Bone marrow (tissue), 2 donors: ENCODE measurements at regions not wholly inside any gene's neighbourhood (a gene's known extent, or its start where the extent isn't known, plus 50 kb on each side); places are given as distances from the start of the nearest gene placed in this dataset.

Source experiments
- DNase-seq, 2 donors: peaks; one replicate each; lab custom pipeline; 2025; lab: John Stamatoyannopoulos, UW

DNA sequence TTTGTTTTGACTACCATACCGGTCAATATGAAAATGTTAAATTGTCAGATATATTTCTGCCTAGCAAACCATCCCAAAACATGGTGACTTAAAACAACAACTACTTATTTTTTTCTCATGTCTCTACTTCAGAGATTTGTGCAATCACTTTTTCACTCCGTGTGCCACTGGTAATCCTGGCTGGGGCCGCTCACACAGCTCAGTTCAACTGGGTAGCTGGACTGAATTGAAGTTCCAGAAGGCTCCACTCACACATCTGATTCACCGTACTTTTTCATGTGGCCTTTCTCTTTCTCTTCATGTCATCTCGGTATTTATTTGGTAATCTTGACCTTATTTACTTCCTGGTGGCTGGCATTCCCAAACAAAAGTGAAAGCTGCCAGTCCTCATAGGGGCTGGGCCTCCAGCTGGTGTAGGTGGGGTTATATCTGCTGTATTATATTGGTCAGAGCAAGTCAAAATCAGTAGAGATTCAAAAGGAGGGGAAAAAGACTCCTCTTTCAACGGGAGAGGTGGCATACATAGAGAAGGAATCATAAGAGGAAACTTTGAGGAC is 513.9 kb upstream of the NXPH2 start:
- no peak for DNase-seq

DNA sequence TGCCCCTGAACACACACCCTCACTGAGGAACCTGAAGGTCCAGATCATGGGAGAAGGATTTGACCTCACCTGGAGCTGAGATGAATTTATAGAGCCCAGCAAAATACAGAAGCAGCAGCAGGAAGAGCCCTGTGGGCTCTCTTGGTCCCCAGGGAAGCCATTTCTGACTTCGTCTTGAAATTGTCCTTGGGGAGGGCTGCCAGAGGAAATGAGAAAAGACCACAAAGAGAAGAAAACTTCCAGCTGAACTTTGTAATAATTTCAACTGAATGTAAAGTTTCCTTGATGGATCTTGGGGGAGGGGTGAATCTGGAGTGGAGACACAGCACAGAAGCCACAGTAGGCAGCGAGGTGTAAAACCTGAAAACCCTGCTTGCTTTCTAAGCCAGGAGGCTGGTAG is 500.9 kb upstream of the NXPH2 start:
- no peak for DNase-seq

DNA sequence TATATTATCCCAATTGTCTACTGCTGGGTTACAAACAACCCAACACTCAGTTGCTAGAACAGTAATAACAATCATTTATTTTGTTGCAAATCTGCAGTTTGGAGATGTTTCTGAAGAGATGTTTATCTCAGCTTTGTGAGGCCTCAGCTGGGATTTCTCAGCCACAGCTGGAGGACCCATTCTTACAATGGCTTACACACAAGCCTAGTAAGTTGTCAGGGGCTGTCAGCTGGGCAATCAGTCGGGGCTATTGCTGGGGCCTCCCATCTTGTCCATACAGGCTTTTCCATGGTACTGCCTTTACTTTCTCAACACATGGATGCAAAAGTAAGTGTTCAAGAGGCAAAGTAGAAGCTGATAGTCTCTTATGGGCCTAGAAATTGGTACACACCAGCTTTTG is 491.7 kb upstream of the NXPH2 start:
- no peak for DNase-seq

DNA sequence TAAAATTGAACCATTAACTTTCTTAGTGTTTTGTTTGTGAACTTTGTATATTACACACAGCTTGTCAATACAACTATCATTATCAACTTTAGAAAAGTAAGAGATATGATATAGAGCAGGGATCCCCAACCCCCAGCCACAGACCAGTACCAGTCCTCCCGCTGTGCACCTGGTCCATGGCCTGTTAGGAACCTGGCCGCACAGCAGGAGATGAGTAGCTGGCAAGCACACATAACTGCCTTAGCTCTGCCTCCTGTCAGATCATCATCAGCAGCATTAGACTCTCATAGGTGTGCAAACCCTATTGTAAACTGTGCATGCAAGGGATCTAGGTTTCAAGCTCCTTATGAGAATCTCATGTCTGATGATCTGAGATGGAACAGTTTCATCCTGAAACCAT is 491.0 kb upstream of the NXPH2 start:
- no peak for DNase-seq

DNA sequence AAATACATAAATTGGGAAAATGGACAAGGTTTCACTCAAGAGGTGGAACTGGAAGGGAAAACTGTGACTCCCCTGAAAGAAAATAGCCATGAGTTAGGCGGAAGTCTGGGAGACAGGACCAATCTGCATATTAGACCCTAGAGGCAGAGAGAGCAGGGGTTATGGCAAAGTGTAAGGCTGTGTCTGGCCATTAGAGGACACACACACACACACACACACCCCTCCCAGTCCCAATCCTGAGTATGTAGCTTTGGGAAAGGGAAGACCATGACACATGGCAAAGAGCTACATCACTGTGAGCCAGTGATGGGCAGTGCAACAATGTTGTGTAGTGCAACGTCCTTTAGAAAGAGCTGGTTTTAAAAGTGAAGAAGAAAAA is 479.9 kb upstream of the NXPH2 start:
- no peak for DNase-seq

DNA sequence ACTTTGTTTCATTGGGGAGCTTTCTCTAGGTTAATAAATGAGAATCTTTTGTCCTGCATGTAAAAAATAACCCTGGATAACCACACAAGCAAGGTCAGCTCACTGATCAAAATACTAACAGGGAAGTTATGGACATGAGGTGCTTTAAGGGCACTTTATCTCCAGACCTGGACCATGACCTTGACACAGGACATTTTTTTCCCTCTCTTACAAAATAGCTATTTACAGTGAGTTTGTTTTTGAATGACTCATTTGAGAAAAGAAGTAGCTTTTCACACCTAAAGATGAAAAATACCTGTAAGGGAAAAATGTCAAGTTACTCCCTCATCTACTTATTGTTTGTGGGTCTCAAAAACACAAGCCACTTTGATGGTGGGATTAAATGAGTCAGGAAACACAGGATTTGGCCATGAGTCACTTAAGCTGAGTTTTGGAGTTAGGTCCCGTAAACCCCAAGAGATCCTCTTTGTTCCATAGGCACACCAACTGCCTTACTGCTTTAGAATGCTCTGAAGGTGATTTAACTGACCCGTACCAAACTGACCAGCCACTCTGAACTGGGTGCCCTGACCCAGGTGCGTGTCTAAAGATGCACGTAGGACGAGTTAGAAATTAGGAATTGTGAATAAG is 479.3 kb upstream of the NXPH2 start:
- no peak for DNase-seq

DNA sequence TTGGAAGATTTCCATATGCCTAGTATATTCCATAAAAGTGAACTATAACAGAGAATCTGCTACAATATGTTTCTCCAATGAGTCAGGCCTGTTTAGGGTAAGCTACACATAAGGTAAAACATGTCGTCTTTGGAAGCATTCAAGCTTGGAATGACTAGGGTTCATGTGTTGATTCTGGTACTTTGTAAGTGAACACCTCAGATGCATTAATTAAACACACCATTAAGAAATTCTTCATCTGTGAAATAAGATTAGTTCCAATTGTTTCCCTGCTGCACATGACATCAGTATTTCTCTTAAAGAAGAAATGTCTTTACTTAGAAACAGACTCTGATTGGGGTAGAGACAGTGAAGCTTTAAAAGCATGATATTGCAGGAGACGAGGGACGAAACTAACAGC is 461.1 kb upstream of the NXPH2 start:
- DNase-seq, result no peak

DNA sequence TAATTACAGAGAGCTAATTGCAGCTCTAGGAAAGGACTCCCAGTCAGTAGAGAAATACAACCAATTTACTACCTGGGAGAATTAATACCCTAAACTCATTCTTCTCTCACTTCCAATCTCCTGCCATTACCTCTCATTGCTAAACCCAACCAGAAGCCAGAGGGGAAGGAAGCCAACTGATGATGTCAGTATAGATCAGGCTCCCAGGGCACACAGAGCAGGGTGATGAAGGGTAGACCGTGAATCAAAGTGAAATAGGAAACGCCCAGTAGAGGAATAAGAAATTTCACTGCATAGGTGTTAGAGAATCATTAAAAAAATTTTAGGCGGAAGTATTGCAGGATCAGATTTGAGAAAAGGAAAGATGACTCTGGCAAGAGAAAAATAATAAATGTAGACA is 456.8 kb upstream of the NXPH2 start:
- DNase-seq, result no peak

DNA sequence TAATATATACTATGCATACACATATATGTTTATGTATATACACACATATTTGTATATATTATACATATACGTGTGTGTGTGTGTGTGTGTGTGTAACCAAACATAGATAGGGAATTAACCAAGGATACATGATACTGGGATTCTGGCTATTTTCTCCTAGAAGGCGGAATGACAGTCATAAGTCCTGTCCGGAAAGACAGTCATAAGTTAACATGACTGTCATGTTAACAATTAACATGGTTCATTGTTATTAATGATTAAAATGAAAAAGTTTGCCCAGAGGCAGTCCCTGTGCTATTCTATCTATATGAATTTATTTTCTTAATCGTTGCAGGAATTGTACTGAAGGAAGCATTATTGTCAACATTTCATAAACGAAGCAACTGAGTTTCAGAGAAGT is 450.7 kb upstream of the NXPH2 start:
- DNase-seq, result no peak

DNA sequence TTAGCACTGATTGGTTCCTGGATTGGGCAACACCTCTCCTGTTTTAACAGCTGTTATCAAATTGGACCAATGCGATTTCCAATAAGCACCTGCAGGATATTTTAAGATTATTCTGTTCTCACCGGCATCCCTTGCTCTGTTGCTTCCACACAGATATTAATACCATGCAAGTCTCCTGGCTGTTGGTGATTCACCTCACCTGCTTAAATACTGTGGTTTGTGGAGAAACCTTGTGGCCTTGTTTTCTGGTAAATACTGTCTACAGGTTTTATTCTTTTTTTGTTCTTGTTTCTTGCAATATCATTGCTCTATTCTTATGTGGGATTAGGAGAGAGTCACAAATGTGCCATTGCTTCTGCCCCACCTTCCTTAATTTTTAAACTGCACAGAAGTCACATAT is 448.1 kb upstream of the NXPH2 start:
- no peak for DNase-seq

DNA sequence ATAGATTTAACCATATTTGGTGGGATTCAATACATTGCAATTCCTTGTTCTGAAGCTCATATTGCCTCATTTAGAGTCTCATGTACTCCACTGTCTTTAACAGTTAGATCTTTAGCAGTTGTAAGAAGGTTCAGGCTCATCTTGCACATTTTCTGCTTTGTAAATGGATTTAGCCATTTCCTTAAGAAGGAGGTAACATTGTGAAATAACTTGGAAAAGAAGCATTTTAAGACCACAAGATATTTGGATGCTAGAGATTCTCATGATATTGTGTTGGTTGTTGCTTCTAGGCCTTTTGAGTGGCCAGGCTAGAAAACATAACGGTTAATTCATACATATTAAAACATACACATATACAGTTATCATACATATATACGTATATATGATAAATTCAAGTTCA is 445.8 kb upstream of the NXPH2 start:
- DNase-seq, result no peak

DNA sequence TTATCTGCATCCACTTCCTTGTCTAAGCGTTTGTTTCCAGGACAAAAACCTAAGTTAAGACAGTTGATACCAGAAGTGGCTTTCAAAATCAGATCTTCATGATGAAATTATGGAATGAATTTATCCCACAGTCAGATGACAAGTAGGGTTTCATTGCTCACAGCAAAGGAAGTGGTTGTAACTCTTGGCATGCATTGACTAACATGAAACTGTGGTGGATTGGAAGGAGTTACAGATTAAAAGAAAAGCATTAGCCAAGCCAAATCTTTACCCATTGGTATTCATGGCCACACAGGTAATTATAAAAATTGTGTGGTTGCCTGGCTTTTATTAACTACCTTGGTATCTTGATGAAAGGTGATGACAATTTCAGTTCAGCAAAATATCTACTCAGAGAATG is 438.0 kb upstream of the NXPH2 start:
- DNase-seq, result no peak

DNA sequence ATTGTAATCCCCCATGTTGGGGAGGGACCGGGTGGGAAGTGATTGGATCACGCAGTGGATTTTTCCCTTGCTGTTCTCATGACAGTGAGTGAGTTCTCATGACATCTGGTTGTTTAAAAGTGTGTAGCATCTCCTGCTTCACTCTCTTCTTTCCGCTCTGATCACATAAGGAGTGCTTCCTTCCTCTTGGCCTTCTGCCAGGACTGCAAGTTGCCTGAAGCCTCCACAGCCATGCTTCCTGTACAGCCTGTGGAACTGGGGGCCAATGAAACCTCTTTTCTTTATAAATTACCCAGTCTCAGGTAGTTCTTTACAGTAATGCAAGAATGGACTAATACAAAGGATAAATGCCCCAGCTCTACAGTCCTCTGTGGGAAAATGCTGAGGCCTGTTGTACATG is 437.5 kb upstream of the NXPH2 start:
- DNase-seq, result no peak

DNA sequence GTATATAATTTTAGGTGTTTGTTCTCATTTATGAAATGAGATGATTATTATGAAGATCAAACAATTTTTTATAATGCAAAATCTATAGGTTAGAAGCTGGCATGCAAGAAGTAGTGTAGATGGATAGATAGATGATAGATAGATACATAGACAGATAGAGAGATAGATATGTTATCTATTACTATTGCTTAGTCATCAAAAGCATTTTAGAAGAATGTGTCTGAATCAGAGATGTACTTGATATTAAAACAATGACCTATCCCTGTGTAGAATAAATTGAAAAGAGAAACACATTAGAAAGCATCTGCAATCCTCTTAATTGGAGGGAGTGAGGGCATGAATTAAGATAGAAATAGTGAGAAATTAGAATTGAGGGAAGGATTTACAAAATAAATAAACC is 436.2 kb upstream of the NXPH2 start:
- no peak for DNase-seq

DNA sequence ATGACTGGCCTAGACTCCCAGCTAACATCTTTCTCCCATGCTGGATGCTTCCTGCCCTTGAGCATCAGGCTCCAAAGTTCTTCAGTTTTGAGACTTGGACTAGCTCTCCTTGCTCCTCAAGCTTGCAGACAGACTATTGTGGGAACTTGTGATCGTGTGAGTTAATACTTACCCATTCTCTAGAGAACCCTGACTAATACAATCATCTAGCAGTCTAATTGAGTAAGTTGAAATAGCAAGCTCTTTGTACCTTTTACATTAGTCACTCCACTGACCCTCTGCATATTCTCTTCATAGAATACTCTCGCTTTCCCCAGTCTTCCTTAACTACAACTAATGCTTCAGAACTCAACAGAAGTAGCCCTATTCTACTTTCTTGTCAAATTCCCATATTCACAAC is 434.6 kb upstream of the NXPH2 start:
- no peak for DNase-seq

DNA sequence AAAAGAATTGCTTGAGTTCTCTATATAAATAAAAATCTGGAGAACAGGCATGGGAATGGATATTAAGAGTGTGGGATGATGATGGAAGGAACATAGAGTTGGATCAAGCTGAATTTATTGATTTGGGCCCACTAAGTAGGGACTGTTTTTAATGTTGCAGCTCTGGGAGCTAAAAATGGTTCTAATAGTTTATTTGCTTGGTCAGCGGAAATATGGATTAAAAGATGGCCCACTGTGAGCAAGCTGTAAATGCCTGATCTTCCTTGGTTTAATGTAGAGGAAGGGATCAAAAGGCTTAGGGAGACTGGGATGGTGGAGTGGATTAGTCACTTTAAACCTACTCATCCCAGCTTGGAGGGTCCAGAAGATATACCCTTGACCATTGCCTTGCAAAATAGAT is 429.4 kb upstream of the NXPH2 start:
- DNase-seq, result no peak

DNA sequence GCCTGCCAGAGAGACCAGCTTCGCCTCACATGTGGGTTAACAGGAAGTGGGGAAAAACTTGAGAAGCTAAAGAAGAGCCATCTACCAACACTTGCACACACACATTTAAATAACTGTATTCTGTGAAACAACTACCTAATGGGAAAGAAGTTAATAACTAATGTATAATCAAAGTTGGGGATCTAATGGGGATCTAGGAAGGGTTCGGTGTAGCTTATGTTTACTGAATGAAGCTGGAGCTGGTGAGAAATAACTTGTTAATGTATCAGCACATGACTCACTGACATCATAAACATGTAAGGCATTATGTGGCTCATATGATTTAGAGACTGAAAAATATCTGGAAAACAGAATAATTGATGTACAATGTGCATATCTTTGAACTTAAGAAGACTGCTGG is 421.3 kb upstream of the NXPH2 start:
- DNase-seq, result no peak

DNA sequence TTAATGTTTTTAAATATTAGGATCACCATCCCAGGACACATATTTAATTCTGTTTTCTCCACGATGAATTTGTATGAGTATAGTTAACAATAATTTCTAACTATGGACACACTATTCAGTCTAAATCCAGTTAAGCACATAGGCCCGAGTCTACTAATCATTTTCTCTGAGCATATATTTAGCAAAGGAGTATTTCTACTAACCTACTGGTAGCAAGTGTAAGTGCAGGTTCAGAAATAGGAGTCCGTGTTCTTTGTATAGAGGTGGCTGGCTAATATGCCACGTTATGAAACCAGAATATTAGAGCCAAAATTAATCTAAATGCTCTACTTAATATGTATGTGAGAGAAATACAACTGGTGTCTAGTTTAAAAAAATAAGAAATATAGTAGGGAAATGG is 416.6 kb upstream of the NXPH2 start:
- no peak for DNase-seq

DNA sequence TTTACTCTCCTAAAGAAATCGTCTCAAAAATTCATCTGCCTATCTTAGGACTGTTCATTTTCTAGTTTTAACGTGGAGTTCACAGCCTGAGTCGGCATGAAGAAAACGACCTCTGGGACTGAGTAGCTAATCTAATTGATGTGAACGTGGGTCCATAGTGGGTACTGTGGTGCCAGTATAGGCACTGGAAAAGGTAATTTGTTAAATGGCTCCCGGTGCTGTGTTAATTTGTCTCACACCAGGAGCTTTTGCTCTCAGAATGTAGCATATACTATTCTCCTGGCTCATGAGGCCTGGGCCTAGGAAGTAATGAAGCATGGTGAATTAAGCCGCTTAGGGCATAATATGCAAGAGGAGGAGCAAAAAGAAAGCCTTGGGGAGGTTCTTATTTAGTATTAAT is 414.4 kb upstream of the NXPH2 start:
- DNase-seq, result no peak

DNA sequence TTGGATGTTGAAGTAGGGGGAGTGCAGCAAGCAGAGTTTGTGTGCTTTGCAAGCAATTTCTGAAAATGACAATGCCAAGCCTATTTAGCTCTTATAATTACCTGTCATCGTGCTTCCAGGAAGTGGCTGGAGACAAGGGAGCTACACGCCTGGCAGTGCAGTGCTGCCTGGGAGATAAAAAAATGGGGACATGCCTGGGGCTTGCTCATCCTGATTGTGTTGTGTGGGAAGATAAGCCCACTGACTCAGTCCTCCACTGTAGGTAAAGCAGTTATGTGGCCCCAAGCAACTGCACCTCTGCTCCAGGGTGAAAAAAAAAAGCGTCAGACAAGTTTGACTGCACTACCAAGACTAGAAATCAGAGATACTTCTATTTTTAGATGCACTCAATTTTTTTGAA is 396.9 kb upstream of the NXPH2 start:
- no peak for DNase-seq

DNA sequence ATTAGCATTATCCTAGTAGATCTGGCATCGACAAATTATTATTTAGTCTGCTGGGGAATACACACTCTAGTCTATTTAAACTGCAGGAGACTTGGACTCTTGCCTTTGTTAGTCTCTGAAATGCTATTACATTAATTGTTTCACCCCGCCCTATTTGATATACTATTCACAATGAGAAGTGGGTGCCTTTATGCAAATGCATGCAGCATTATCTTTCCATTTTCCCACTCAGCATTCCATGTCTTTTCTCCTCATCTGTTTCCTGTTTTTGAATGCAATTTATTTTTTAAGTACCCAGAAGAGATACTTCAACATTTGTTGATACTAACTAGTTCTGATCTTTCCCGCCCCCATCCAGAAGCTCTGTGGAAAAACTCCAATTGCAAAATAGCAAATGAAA is 395.3 kb upstream of the NXPH2 start:
- DNase-seq, result no peak

DNA sequence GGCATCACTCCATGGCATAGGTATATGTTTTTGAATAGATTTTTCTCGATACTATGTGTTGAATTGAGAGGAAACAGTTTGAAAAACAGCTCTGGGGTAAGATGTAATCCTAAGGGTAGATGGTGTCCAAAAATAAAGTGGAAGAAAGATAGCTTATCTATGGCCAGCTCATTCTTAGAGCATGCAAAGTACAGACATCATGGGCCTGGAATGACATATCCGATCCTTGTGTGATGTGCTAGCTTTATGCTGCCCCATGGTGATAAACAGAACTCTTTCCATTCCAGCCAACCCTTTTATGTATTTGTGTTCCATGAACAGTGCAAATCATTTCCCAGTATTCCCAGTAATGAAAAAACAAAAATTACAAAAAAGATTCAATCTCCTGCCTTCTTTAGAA is 390.2 kb upstream of the NXPH2 start:
- no peak for DNase-seq

DNA sequence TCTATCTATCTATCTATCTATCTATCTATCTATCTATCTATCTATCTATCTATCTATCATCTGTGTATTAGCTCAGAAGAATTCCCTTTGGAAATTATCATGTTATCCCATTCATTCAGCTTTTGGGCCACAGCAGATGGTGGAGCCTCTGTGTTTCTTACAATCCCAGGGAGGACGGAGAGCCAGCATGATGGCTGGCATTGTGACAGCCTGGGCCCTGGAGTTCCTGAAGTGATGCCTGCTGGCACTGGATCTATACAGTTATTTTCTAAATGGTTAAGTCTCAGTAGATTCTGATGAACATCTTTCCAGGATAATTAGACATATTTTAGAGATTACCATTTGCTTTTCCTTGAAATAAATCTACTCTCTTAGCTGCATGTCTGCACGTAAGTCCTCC is 385.4 kb upstream of the NXPH2 start:
- DNase-seq, result no peak

DNA sequence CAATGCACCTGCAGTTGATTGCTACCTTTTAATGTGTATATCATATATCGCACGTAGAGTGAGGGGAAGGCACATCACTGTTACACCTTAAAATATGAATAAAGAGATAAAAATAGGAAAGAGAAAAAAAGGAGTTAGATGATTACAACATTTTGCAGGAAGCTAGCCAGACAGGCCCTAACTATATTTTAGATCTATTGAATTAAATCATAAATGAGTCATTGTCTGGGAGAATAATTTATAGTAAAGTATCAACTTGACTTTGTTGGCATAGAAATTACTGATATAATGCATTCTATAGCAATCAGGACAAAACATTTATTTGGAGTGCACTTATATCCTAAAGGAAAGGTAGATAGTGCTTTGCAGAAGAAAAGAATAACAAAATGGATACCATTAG is 384.9 kb upstream of the NXPH2 start:
- no peak for DNase-seq

DNA sequence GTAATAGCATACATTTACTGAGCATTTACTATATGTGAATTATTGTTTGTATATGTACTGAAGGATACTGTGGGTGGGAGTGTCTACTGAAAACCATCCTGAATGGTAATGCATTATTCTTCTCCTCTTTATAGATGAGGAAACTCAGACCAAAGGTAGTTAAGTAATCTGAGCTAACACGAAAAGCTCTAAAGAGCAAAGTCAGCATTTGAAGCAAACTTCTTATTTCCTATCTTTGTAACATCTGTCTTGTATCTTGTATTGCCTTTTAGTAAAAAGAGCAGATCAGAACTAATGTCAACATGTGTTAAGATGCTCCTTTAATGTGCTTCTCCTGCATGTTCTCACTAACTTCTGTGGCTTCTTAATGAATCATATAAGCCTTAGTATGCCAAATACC is 382.8 kb upstream of the NXPH2 start:
- no peak for DNase-seq
